CD4-positive, alpha-beta T cell (primary cell): ENCODE measurements at regions not wholly inside any gene's neighbourhood (a gene's known extent, or its start where the extent isn't known, plus 50 kb on each side); places are given as distances from the start of the nearest gene placed in this dataset.

Source experiments
- ATAC-seq: fragments of 200-7000 bp; cut with Tn5 transposase; one replicate; pipeline ENCODE4 v1.10.0; 2022; ENCODE audit warnings: mild to moderate bottlenecking; ENCODE audit not compliant: poor library complexity
- CTCF ChIA-PET: fragments of 350-600 bp; sonication (Branson Sonifier 250); formaldehyde crosslinking; loops from one replicate; lab custom pipeline; 2021; ENCODE audit warnings: antibody characterized with exemption, inconsistent platforms; lab: Charles Lee
- POLR2A ChIA-PET: fragments of 350-600 bp; sonication (Branson Sonifier 250); formaldehyde crosslinking; loops from one replicate; lab custom pipeline; 2021; ENCODE audit warnings: antibody characterized with exemption, inconsistent platforms; lab: Charles Lee
- DNase-seq, 14 experiments: peaks; one replicate each; pipeline ENCODE4 v3.0.0-alpha.2; 2013 to 2020; ENCODE audit warnings: mixed read lengths in 2 of 14
- H3K27ac ChIP-seq, 2 donors: one replicate each; pipeline versions ENCODE4 v1.5.1 to v1.7.0; 2013; ENCODE audit warnings: low read length in 2 of 2, low read depth in 1 of 2, mild to moderate bottlenecking in 1 of 2
- H3K27me3 ChIP-seq, 2 experiments: 1 replicate in 1 of 2; 2 replicates in 1 of 2; pipeline versions ENCODE4 v1.6.1 to v1.7.0; 2013; ENCODE audit warnings: low read length in 2 of 2, control low read depth in 1 of 2, mild to moderate bottlenecking in 1 of 2, moderate library complexity in 1 of 2; ENCODE audit not compliant: insufficient read depth in 2 of 2, control insufficient read depth in 1 of 2
- H3K36me3 ChIP-seq: one replicate; pipeline ENCODE4 v1.6.1; 2013; ENCODE audit warnings: low read length, control low read depth; ENCODE audit not compliant: insufficient read depth
- H3K4me1 ChIP-seq: one replicate; pipeline ENCODE4 v1.6.1; 2013; ENCODE audit warnings: low read length, control low read depth; ENCODE audit not compliant: insufficient read depth
- H3K4me3 ChIP-seq: one replicate; pipeline ENCODE4 v1.5.1; 2013; ENCODE audit warnings: mild to moderate bottlenecking, low read length, moderate library complexity
- H3K9me3 ChIP-seq, 2 experiments: 1 replicate in 1 of 2; 2 replicates in 1 of 2; pipeline versions ENCODE4 v1.6.1 to v1.7.0; 2013; ENCODE audit warnings: low read length in 2 of 2, mild to moderate bottlenecking in 2 of 2, control low read depth in 1 of 2, moderate library complexity in 1 of 2; ENCODE audit not compliant: control insufficient read depth in 1 of 2, insufficient read depth in 1 of 2
- H3K27ac Mint-ChIP-seq: one replicate; pipeline ENCODE4 v1.8.0; 2020; ENCODE audit warnings: mixed read lengths
- H3K27me3 Mint-ChIP-seq: one replicate; pipeline ENCODE4 v1.8.0; 2021; ENCODE audit warnings: mixed read lengths
- H3K36me3 Mint-ChIP-seq: one replicate; pipeline ENCODE4 v1.8.0; 2021; ENCODE audit warnings: low read depth, mixed read lengths
- H3K4me1 Mint-ChIP-seq: one replicate; pipeline ENCODE4 v1.8.0; 2021; ENCODE audit warnings: low read depth, mixed read lengths
- H3K4me3 Mint-ChIP-seq: one replicate; pipeline ENCODE4 v1.8.0; 2020; ENCODE audit warnings: mild to moderate bottlenecking, mixed read lengths
- H3K9me3 Mint-ChIP-seq: one replicate; pipeline ENCODE4 v1.8.0; 2020; ENCODE audit warnings: mixed read lengths
- intact Hi-C, 2 experiments: fragments of 100-400 bp; cut with DNase I in 1 of 2; cut with micrococcal nuclease in 1 of 2; formaldehyde crosslinking; loops; one replicate each; pipeline versions ENCODE4 v1.15.1 to v1.9.0; 2023 to 2025; cut with DNase I, micrococcal nuclease
- TF ChIP-seq, protein P1 (sequence below): fragments of 200-600 bp; IDR thresholded peaks from one replicate; pipeline ENCODE4 v1.8.0; 2022; ENCODE audit warnings: antibody characterized with exemption, mild to moderate bottlenecking

DNA sequence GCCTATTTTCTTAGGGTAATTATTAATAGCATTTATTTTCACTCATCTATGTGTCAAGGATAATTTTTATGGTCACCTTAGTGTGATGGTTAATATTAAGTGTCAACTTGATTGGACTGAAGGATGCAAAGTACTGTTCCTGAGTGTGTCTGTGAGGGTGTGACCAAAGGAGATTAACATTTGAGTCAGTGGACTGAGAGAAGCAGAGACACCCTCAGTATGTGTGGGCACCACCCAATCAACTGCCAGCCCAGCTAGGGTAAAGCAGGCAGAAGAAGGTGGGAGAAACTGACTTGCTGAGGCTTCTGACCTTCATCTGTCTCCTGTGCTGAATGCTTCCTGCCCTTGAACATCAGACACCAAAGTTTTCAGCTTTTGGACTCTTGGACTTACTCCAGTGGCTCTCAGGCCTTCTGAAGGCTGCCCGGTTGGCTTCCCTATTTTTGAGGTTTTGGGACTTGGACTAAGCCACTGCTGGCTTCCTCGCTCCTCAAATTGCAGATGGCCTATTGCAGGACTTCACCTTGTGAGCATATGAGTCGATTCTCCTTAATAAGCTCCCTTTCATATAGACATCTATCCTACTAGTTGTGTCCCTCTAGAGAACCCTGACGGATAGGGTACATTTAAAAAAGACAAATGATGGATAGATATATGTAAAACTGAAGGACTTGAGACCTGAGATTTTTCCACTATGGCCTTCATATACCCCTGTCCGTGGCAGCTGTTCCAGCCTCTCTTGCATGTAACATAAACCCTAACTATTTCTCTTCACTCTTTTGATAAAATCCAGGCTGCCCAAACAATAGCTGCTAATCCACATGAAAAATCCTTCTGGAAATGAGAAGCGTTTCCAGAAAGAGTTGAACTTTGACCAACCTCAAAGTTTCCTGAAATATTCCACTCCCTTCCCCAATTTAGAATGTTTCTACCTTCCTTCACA is 62.1 kb upstream of the RGS17 start:
- Histone ChIP-seq H3K4me3 (no peak overlapping the region), H3K36me3 (no peaks in the 10 kb centered on the region), H3K9me3 (no peaks in the 10 kb centered on the region), H3K27me3 (no peaks in the 10 kb centered on the region), H3K4me1 (no peaks in the 10 kb centered on the region), H3K27ac (no peak overlapping the region)
- no peaks in the 10 kb centered on the region for H3K9me3 Mint-ChIP-seq
- ChIA-PET POLR2A (no interaction called here), CTCF (no interaction called here)
- TF ChIP-seq, protein P1, sequence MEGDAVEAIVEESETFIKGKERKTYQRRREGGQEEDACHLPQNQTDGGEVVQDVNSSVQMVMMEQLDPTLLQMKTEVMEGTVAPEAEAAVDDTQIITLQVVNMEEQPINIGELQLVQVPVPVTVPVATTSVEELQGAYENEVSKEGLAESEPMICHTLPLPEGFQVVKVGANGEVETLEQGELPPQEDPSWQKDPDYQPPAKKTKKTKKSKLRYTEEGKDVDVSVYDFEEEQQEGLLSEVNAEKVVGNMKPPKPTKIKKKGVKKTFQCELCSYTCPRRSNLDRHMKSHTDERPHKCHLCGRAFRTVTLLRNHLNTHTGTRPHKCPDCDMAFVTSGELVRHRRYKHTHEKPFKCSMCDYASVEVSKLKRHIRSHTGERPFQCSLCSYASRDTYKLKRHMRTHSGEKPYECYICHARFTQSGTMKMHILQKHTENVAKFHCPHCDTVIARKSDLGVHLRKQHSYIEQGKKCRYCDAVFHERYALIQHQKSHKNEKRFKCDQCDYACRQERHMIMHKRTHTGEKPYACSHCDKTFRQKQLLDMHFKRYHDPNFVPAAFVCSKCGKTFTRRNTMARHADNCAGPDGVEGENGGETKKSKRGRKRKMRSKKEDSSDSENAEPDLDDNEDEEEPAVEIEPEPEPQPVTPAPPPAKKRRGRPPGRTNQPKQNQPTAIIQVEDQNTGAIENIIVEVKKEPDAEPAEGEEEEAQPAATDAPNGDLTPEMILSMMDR, result no peak
- no peaks in the 10 kb centered on the region for H3K27me3 Mint-ChIP-seq
- H3K4me3 Mint-ChIP-seq, result no peak overlapping the region
- no peak overlapping the region for H3K27ac Mint-ChIP-seq
- no peaks in the 10 kb centered on the region for H3K36me3 Mint-ChIP-seq
- no peaks in the 10 kb centered on the region for H3K4me1 Mint-ChIP-seq
- DNase-seq, result no peak
- no peak for ATAC-seq
- intact Hi-C loops, result no loop called here

GRCh38 chr6:153183925-153184324 is 52.8 kb upstream of the RGS17 start:
- ChIA-PET POLR2A (no interaction called here), CTCF (no interaction called here)
- Histone ChIP-seq H3K4me3 (no peak overlapping the region), H3K4me1 (no peaks in the 10 kb centered on the region), H3K27me3 (no peaks in the 10 kb centered on the region), H3K27ac (no peak overlapping the region), H3K9me3 (no peaks in the 10 kb centered on the region), H3K36me3 (no peaks in the 10 kb centered on the region)
- H3K27ac Mint-ChIP-seq, result no peak overlapping the region
- ATAC-seq, result no peak
- peaks cover 3% of the 10 kb centered on the region for H3K9me3 Mint-ChIP-seq
- TF ChIP-seq, protein P1, result no peak
- H3K36me3 Mint-ChIP-seq, result no peaks in the 10 kb centered on the region
- intact Hi-C loops, result no loop called here
- H3K27me3 Mint-ChIP-seq, result peaks cover 8% of the 10 kb centered on the region
- H3K4me3 Mint-ChIP-seq, result no peak overlapping the region
- DNase-seq, result no peak
- H3K4me1 Mint-ChIP-seq, result no peaks in the 10 kb centered on the region
